ENCODE measurements at regions not wholly inside any gene's neighbourhood (a gene's known extent, or its start where the extent isn't known, plus 50 kb on each side); places are given as distances from the start of the nearest gene placed in this dataset.
"Not testable (repeated sequence)": the region's sequence is repeated elsewhere in the genome, so short reads cannot be mapped to it uniquely, and the experiment has no call there.

- no peak for FAIRE-seq
Measured at GRCh38 chr12:76666290-76666835, 97.6 kb upstream of the ZDHHC17 start.

- FAIRE-seq: no peak
Measured at GRCh38 chr12:76669981-76670380, 93.9 kb upstream of the ZDHHC17 start.

- FAIRE-seq: no peak
Measured at GRCh38 chr12:76670776-76671175, 93.1 kb upstream of the ZDHHC17 start.

- FAIRE-seq: no peak
Measured at GRCh38 chr12:76674669-76675315, 89.1 kb upstream of the ZDHHC17 start.

GRCh38 chr12:76676261-76676660, 87.7 kb upstream of the ZDHHC17 start:
- FAIRE-seq: not testable (repeated sequence)

- FAIRE-seq: no peak
Measured at GRCh38 chr12:76678992-76679391, 84.9 kb upstream of the ZDHHC17 start.

GRCh38 chr12:76679778-76680177, 84.1 kb upstream of the ZDHHC17 start:
- no peak for FAIRE-seq

- FAIRE-seq: no peak
Measured at GRCh38 chr12:76680940-76681339, 83.0 kb upstream of the ZDHHC17 start.

GRCh38 chr12:76685246-76685678, 78.7 kb upstream of the ZDHHC17 start:
- FAIRE-seq: no peak

- no peak for FAIRE-seq
Measured at GRCh38 chr12:76687981-76688380, 75.9 kb upstream of the ZDHHC17 start.

- peak; percentile 61 for FAIRE-seq
Measured at GRCh38 chr12:76688631-76689030, 75.3 kb upstream of the ZDHHC17 start.

- FAIRE-seq: no peak
Measured at GRCh38 chr12:76690921-76691700, 72.8 kb upstream of the ZDHHC17 start.

- FAIRE-seq: no peak
Measured at GRCh38 chr12:76692846-76693245, 71.1 kb upstream of the ZDHHC17 start.

- FAIRE-seq: no peak
Measured at GRCh38 chr12:76694369-76694768, 69.5 kb upstream of the ZDHHC17 start.

GRCh38 chr12:76696186-76696585, 67.7 kb upstream of the ZDHHC17 start:
- FAIRE-seq: no peak

- no peak for FAIRE-seq
Measured at GRCh38 chr12:76697849-76698248, 66.1 kb upstream of the ZDHHC17 start.

GRCh38 chr12:76698316-76698715, 65.6 kb upstream of the ZDHHC17 start:
- FAIRE-seq: no peak

GRCh38 chr12:76698966-76699365, 64.9 kb upstream of the ZDHHC17 start:
- FAIRE-seq: no peak

- no peak for FAIRE-seq
Measured at GRCh38 chr12:76701690-76702089, 62.2 kb upstream of the ZDHHC17 start.

- FAIRE-seq: no peak
Measured at GRCh38 chr12:76702946-76703345, 61.0 kb upstream of the ZDHHC17 start.

GRCh38 chr12:76704693-76705092, 59.2 kb upstream of the ZDHHC17 start:
- no peak for FAIRE-seq

- no peak for FAIRE-seq
Measured at GRCh38 chr12:76706101-76706500, 57.8 kb upstream of the ZDHHC17 start.

GRCh38 chr12:76706761-76707160, 57.2 kb upstream of the ZDHHC17 start:
- no peak for FAIRE-seq

GRCh38 chr12:76707772-76708171, 56.1 kb upstream of the ZDHHC17 start:
- no peak for FAIRE-seq

Measured in G401.6 (cell line).